ENCODE measurements at regions not wholly inside any gene's neighbourhood (a gene's known extent, or its start where the extent isn't known, plus 50 kb on each side); places are given as distances from the start of the nearest gene placed in this dataset.

DNA sequence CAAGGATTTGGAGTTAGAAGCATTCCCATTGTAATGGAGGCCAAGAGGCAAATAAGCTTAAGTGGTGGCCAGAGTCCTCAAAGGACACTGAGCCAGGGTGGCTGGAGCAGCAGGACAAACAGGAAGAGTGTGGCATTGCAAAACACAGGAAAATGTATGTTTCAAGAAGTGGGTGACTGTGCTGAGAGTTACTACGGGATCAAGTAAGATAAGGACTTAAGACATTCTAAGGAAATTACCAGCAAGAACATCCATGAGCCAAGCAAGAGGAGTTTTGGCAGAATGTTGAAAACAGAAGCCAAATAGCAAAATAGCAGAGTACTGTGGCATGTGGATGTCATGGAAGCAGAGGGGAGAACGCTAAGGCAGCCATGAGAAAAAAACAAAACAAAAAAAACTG, 104.2 kb downstream of the RAP2A start:
- Histone ChIP-seq H3K27me3 (ENCODE audit: insufficient read depth) (no peaks in the 10 kb centered on the region), H3K27ac (ENCODE audit: low read depth) (no peak overlapping the region), H3K9me2 (ENCODE audit: insufficient read depth) (peaks cover 7% of the 10 kb centered on the region; the same call in 1 of the 2 replicates), H2AFZ (no peak overlapping the region), H3K4me2 (no peak overlapping the region), H3K79me2 (replicated peaks; ENCODE audit: insufficient read depth) (no peaks in the 10 kb centered on the region), H3K36me3 (ENCODE audit: insufficient read depth) (no peaks in the 10 kb centered on the region), H3F3A (replicated peaks; ENCODE audit: low read depth) (no peaks in the 10 kb centered on the region), H4K20me1 (replicated peaks; ENCODE audit: insufficient read depth) (no peaks in the 10 kb centered on the region), H3K4me1 (ENCODE audit: insufficient read depth) (no peaks in the 10 kb centered on the region), H3K4me3 (no peak overlapping the region)
- Mint-ChIP-seq H3K27me3 (ENCODE audit: insufficient read depth, low read depth, poor library complexity) (no peaks in the 10 kb centered on the region), H3K4me1 (no peaks in the 10 kb centered on the region), H3K36me3 (ENCODE audit: low read depth) (no peaks in the 10 kb centered on the region), H3K27ac (no peak overlapping the region), H3K4me3 (no peak overlapping the region), H3K9me3 (no peaks in the 10 kb centered on the region)
- no peak for TF ChIP-seq CTCF (conservative IDR thresholded peaks at IDR 0.05; ENCODE audit: low read depth in 2 of 2)
- TF ChIP-seq ETS1 (IDR thresholded peaks at IDR 0.05), result no peak
- no peak for TF ChIP-seq ZNF331 (CRISPR knock-in tag; IDR thresholded peaks at IDR 0.05; ENCODE audit: low read depth)
- no peak for TF ChIP-seq JUNB (IDR thresholded peaks at IDR 0.05; ENCODE audit: unreplicated experiment)
- TF ChIP-seq ZNF114 (CRISPR knock-in tag; IDR thresholded peaks at IDR 0.05), result no peak
- no peak for TF ChIP-seq EZH2phosphoT487 (IDR thresholded peaks at IDR 0.05; ENCODE audit: unreplicated experiment)
- TF ChIP-seq CREB1 (CRISPR knock-in tag; IDR thresholded peaks at IDR 0.05; ENCODE audit: low read depth), result no peak
- no peak for TF ChIP-seq STAT1 (IDR thresholded peaks at IDR 0.05; ENCODE audit: unreplicated experiment)
- TF ChIP-seq POLR2AphosphoS5 (IDR thresholded peaks at IDR 0.05; ENCODE audit: low read depth), result no peak
- no peak for TF ChIP-seq NANOG (IDR thresholded peaks at IDR 0.05; ENCODE audit: borderline replicate concordance)
- TF ChIP-seq, protein P1, sequence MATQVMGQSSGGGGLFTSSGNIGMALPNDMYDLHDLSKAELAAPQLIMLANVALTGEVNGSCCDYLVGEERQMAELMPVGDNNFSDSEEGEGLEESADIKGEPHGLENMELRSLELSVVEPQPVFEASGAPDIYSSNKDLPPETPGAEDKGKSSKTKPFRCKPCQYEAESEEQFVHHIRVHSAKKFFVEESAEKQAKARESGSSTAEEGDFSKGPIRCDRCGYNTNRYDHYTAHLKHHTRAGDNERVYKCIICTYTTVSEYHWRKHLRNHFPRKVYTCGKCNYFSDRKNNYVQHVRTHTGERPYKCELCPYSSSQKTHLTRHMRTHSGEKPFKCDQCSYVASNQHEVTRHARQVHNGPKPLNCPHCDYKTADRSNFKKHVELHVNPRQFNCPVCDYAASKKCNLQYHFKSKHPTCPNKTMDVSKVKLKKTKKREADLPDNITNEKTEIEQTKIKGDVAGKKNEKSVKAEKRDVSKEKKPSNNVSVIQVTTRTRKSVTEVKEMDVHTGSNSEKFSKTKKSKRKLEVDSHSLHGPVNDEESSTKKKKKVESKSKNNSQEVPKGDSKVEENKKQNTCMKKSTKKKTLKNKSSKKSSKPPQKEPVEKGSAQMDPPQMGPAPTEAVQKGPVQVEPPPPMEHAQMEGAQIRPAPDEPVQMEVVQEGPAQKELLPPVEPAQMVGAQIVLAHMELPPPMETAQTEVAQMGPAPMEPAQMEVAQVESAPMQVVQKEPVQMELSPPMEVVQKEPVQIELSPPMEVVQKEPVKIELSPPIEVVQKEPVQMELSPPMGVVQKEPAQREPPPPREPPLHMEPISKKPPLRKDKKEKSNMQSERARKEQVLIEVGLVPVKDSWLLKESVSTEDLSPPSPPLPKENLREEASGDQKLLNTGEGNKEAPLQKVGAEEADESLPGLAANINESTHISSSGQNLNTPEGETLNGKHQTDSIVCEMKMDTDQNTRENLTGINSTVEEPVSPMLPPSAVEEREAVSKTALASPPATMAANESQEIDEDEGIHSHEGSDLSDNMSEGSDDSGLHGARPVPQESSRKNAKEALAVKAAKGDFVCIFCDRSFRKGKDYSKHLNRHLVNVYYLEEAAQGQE (IDR thresholded peaks at IDR 0.05; ENCODE audit: unreplicated experiment), result no peak
- TF ChIP-seq, protein P2, sequence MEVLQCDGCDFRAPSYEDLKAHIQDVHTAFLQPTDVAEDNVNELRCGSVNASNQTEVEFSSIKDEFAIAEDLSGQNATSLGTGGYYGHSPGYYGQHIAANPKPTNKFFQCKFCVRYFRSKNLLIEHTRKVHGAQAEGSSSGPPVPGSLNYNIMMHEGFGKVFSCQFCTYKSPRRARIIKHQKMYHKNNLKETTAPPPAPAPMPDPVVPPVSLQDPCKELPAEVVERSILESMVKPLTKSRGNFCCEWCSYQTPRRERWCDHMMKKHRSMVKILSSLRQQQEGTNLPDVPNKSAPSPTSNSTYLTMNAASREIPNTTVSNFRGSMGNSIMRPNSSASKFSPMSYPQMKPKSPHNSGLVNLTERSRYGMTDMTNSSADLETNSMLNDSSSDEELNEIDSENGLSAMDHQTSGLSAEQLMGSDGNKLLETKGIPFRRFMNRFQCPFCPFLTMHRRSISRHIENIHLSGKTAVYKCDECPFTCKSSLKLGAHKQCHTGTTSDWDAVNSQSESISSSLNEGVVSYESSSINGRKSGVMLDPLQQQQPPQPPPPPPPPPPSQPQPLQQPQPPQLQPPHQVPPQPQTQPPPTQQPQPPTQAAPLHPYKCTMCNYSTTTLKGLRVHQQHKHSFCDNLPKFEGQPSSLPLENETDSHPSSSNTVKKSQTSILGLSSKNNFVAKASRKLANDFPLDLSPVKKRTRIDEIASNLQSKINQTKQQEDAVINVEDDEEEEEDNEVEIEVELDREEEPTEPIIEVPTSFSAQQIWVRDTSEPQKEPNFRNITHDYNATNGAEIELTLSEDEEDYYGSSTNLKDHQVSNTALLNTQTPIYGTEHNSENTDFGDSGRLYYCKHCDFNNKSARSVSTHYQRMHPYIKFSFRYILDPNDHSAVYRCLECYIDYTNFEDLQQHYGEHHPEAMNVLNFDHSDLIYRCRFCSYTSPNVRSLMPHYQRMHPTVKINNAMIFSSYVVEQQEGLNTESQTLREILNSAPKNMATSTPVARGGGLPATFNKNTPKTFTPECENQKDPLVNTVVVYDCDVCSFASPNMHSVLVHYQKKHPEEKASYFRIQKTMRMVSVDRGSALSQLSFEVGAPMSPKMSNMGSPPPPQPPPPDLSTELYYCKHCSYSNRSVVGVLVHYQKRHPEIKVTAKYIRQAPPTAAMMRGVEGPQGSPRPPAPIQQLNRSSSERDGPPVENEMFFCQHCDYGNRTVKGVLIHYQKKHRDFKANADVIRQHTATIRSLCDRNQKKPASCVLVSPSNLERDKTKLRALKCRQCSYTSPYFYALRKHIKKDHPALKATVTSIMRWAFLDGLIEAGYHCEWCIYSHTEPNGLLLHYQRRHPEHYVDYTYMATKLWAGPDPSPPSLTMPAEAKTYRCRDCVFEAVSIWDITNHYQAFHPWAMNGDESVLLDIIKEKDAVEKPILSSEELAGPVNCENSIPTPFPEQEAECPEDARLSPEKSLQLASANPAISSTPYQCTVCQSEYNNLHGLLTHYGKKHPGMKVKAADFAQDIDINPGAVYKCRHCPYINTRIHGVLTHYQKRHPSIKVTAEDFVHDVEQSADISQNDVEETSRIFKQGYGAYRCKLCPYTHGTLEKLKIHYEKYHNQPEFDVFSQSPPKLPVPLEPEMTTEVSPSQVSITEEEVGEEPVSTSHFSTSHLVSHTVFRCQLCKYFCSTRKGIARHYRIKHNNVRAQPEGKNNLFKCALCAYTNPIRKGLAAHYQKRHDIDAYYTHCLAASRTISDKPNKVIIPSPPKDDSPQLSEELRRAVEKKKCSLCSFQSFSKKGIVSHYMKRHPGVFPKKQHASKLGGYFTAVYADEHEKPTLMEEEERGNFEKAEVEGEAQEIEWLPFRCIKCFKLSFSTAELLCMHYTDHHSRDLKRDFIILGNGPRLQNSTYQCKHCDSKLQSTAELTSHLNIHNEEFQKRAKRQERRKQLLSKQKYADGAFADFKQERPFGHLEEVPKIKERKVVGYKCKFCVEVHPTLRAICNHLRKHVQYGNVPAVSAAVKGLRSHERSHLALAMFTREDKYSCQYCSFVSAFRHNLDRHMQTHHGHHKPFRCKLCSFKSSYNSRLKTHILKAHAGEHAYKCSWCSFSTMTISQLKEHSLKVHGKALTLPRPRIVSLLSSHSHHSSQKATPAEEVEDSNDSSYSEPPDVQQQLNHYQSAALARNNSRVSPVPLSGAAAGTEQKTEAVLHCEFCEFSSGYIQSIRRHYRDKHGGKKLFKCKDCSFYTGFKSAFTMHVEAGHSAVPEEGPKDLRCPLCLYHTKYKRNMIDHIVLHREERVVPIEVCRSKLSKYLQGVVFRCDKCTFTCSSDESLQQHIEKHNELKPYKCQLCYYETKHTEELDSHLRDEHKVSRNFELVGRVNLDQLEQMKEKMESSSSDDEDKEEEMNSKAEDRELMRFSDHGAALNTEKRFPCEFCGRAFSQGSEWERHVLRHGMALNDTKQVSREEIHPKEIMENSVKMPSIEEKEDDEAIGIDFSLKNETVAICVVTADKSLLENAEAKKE (CRISPR knock-in tag; IDR thresholded peaks at IDR 0.05), result no peak
- TF ChIP-seq EZH2 (IDR thresholded peaks at IDR 0.05; ENCODE audit: low read depth, unreplicated experiment), result no peak
- DNase-seq (ENCODE audit: low spot score) (no peak), ATAC-seq (no peak)
